GM19372 (cell line): ENCODE measurements at regions not wholly inside any gene's neighbourhood (a gene's known extent, or its start where the extent isn't known, plus 50 kb on each side); places are given as distances from the start of the nearest gene placed in this dataset.
"Not testable (repeated sequence)": the region's sequence is repeated elsewhere in the genome, so short reads cannot be mapped to it uniquely, and the experiment has no call there.

ENCODE experiments used
- ATAC-seq: cut with Tn5 transposase; IDR thresholded peaks from one replicate; pipeline ENCODE4 v1.9.1; 2021; ENCODE audit warnings: mild to moderate bottlenecking, low read depth, moderate library complexity; ENCODE audit not compliant: unreplicated experiment

- no peak for ATAC-seq
Measured at GRCh38 chr3:34884007-34884406, 755.3 kb upstream of the ARPP21 start.

GRCh38 chr3:34886443-34886842 is 752.9 kb upstream of the ARPP21 start:
- no peak for ATAC-seq

DNA sequence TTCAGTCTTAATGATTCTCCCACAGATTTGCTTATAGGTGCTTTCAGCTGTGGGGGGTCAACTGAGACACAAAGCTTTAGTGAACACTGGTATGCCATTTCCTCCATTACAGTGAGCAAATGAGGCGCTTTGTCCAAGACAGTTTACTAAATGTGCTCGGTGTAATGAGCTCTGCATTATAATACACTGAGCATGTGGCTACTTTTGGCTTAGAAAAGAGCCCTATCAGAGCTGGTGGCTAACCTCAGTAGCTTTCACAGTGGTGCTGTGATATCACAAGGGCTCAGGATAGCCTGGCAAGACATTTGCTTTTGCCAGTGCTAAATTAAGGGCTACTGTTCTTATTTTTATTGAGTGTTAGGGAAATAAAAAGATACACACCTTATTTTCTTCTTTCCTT is 749.7 kb upstream of the ARPP21 start:
- ATAC-seq, result no peak

GRCh38 chr3:34890247-34890646 is 749.1 kb upstream of the ARPP21 start:
- no peak for ATAC-seq

GRCh38 chr3:34891941-34892340 is 747.4 kb upstream of the ARPP21 start:
- no peak for ATAC-seq

DNA sequence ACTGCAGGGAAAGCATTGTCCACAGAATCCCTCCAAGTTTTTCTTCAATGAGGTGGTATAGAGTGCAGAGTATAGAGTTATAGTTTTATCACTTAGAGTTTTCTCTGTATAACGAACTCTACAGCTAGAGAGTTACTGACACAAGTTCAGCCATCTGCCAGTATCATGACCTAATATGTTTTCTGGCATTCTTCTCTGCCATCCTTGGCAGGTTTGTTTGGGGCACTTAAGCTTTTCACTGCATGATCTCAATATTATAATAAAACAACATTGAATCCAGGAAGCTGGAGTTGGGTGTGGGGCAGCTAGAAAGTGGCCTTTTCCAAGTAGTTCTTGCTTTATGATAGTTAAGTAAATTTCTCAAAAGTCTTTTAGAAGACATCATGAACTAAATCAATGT is 743.5 kb upstream of the ARPP21 start:
- ATAC-seq, result no peak

DNA sequence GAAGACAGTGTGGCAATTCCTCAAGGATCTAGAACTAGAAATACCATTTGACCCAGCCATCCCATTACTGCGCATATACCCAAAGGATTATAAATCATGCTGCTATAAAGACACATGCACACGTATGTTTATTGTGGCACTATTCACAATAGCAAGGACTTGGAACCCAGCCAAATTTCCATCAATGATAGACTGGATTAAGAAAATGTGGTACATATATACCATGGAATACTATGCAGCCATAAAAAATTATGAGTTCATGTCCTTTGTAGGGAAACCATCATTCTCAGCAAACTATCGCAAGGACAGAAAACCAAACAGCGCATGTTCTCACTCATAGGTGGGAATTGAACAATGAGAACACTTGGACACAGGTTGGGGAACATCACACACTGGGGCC is 729.6 kb upstream of the ARPP21 start:
- ATAC-seq, result not testable (repeated sequence)

DNA sequence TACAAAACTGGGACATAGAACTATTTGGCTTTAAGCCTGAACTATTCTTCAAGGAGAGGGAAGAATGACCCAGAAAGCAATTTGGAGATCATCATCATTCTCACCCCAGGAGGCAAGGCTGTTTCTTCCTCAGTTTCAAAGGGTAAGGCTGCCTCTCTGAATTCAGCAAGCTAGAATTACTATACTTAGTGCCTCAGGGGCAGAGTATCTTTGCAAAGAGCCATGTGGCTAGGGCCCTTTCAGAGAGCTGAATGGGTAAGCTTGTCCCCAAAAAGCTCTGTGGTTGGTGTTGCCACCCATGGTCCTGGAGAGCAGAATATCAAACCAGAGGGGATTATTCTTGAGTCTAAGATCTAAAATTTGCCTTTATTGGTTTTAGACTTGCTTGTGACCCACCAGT is 720.3 kb upstream of the ARPP21 start:
- ATAC-seq, result no peak

DNA sequence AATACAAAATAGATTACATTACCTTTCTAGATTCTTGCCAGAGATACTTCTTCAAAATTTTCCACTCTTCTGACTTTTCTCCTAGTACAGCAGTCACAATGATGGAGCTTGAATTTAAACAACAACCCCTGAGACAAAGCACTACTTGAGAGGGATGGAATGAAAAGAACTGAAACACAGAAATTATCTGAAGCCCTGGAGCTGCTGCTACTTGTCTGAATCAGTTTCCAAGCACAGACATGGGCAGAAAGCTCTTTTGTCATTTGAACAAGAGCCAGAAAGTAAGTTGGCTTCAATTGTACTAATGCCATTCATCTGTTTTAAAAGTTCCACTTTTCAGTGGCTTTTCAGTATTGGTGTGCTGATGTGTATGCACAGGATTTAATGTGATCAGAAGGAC is 718.5 kb upstream of the ARPP21 start:
- ATAC-seq, result no peak

DNA sequence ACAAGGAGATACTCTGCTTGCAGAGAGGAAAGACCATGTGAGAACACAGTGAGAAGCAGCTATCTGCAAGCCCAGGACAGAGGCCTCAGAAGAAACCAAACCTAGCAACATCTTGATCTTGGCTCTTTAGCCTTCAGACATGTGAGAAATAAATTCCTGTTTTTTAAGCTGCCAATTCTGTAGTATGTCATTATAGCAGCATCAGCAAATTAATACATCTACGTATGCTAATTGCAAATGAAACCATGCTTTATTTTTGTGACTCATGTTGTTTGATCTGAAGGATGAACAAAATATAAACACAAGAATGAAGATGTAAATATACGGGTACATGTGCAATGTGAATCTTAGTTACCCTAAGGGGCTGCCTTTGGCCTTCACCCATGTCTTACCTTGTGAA is 714.4 kb upstream of the ARPP21 start:
- ATAC-seq, result no peak

DNA sequence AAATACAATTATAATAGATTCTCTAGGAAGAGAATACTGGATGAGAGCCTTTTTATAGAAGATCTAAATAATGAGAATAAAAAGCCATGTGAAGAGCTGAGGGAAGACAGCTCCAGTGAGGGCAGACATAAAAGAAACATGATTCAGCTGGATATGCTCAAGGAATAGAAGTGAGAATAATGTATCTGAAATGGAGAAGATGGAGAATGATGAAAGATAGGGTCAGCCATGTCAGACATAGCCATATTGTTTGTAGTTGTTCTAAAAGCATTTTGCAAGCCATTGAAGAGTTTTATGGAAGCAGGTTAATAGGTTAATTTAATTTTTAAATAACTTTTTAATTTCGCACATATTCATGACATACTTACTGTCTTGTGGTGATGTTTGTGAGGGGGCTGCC is 713.5 kb upstream of the ARPP21 start:
- no peak for ATAC-seq

GRCh38 chr3:34929036-34929435 is 710.3 kb upstream of the ARPP21 start:
- no peak for ATAC-seq

DNA sequence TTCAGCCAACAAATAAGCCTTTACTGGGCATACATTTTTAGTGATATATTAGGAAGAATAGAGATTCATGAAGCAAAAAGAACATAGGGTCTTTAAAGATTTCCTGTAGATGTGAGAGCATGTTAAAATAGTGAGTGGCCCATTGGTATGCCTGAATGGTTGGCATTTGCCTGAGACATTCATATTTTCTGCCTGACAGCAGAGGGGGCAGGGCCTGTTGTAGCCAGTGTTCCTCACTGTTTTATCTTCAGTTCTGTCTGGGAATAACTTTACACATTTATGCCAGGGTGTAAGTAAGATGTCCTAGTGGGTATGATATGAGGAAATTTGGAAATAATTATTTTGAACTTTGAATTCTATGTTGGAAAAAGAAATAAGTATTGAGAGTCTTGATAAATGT is 704.7 kb upstream of the ARPP21 start:
- no peak for ATAC-seq

- no peak for ATAC-seq
Measured at GRCh38 chr3:34938784-34939183, 700.5 kb upstream of the ARPP21 start.

- no peak for ATAC-seq
Measured at GRCh38 chr3:34942256-34942655, 697.1 kb upstream of the ARPP21 start.

- no peak for ATAC-seq
Measured at GRCh38 chr3:34947834-34948233, 691.5 kb upstream of the ARPP21 start.

GRCh38 chr3:34948517-34948916 is 690.8 kb upstream of the ARPP21 start:
- ATAC-seq, result no peak

DNA sequence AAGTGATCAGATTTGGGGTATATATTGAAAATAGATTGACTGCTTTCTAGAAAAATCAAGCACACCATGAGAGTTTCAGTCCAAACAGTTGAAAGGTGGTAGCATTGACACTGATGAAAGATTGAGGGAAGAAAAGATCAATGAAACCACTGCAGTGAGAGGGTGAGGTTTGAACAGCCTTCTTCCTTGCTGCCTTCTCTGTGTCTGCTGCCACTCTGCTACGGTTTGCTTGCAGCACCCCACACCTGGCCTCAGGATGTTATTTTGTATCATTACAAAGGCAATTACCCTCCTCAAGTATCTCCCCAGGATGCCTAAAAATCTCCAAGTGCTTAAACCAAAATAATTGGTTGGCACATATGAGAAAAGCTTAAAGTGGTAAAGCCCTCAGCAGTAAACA is 683.6 kb upstream of the ARPP21 start:
- no peak for ATAC-seq

DNA sequence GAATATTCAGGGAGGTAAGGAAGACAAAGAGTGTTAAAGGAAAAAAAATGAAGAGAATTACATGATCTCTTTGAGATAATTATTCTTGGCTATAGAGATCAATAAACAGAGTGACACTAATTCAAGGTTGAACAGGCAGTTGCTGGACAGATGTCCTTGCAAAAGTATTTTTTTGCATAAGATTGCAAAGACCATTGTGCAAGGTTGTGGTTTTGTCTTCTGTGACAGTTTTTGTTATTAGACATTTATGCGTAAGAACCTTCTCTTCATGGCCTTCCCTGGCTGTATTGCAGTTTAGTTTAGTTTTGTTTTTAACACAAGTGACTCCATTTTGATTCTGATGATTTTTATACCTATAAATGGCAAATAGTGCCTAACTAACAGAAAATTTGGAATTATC is 682.8 kb upstream of the ARPP21 start:
- ATAC-seq, result no peak

DNA sequence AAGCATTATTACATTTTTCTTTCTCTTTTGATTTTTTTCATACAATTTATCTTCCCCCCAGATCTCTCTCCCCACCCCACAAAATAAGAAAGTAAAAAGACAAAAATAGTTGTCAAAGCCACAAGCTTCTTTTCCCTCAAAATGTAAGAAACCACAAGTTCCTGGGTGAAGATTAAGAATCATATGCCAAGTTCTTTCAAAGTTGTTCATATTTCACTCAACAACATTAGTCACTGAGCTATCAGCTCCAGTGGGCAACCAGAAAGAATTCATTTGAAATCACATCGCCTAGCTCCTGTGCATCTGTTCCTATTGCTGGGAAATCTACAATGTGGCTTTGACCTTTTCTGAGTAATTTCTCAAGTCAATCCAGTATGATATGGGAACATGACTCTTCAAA is 681.6 kb upstream of the ARPP21 start:
- ATAC-seq, result no peak

DNA sequence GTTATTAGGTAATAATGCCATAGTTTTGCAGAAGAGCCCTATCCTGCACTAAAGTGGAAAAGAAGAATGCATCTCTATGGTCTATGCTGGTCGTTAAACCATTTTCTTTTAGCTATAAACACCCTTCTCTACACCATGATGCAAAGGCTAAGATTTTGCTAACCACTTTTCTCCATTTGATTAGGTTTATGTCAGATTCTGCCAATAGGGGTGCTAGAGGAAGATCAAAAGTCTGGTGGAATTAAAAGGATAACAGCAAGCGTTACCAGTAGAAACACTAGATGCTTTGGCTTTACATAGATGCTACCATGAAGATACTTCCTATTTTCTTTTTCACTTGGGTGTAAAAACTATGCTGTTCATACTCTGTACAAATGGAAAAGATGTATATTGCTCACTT is 669.8 kb upstream of the ARPP21 start:
- ATAC-seq, result no peak

DNA sequence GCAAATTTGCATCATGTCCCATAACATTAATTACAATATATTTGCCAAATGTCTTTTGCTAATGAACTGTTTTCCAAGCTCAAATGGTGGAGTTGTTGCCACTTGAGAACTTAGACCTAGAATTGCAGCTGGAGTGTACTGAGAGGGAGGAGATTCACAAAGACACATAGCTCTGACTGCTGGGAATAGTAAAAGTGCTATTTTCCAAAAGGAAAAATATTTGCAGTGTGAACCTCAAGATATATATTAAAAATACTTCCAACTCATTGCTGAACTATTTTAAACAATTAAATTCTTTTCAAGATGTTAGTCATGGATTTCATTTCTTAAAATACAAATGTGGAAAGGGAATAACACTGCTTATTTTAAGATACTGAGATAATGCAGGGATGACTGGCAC is 666.8 kb upstream of the ARPP21 start:
- no peak for ATAC-seq

- ATAC-seq, result no peak
Measured at GRCh38 chr3:34973586-34973985, 665.7 kb upstream of the ARPP21 start.

GRCh38 chr3:34983631-34984030 is 655.7 kb upstream of the ARPP21 start:
- ATAC-seq, result no peak
